Vagina (tissue), 2 donors: ENCODE measurements at regions not wholly inside any gene's neighbourhood (a gene's known extent, or its start where the extent isn't known, plus 50 kb on each side); places are given as distances from the start of the nearest gene placed in this dataset.

ENCODE experiments used
- POLR2A ChIP-seq, 2 donors: fragments of 450-650 bp; IDR thresholded peaks; one replicate each; pipeline ENCODE4 v1.6.1; 2017; ENCODE audit warnings: antibody characterized with exemption in 2 of 2, mild to moderate bottlenecking in 2 of 2, moderate library complexity in 2 of 2
- TF ChIP-seq, protein P1 (sequence below), 3 experiments: fragments of 450-650 bp in 2 of 3; fragments of 200-600 bp in 1 of 3; sonication (generic) in 1 of 3; IDR thresholded peaks; one replicate each; pipeline ENCODE4 v1.5.1; 2017 to 2019; ENCODE audit warnings: antibody characterized with exemption in 3 of 3, mild to moderate bottlenecking in 2 of 3, moderate library complexity in 2 of 3

DNA sequence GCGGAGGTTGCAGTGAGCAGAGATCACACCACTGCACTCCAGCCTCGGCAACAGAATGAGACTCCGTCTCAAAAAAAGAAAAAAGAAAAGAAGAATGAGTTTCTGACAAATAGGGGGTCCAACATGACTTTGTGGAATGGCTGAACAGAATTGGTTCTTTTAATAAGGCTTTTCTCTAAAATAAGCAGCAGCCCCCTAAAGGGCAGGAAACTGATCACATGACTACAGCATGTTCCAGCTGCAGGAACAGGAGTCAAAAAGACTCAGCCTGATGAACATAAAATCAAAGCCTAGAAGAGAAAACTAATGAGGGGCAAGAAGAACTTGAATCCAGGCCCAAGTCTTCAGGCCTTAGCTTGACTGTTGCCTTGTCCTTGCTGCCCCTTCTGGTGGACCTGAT is 89.7 kb upstream of the ARRDC4 start:
- TF ChIP-seq, protein P1, sequence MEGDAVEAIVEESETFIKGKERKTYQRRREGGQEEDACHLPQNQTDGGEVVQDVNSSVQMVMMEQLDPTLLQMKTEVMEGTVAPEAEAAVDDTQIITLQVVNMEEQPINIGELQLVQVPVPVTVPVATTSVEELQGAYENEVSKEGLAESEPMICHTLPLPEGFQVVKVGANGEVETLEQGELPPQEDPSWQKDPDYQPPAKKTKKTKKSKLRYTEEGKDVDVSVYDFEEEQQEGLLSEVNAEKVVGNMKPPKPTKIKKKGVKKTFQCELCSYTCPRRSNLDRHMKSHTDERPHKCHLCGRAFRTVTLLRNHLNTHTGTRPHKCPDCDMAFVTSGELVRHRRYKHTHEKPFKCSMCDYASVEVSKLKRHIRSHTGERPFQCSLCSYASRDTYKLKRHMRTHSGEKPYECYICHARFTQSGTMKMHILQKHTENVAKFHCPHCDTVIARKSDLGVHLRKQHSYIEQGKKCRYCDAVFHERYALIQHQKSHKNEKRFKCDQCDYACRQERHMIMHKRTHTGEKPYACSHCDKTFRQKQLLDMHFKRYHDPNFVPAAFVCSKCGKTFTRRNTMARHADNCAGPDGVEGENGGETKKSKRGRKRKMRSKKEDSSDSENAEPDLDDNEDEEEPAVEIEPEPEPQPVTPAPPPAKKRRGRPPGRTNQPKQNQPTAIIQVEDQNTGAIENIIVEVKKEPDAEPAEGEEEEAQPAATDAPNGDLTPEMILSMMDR (IDR thresholded peaks at IDR 0.05) = no peak
- TF ChIP-seq POLR2A (IDR thresholded peaks at IDR 0.05) = no peak
